Esophagus squamous epithelium (tissue), 5 donors: ENCODE measurements at regions not wholly inside any gene's neighbourhood (a gene's known extent, or its start where the extent isn't known, plus 50 kb on each side); places are given as distances from the start of the nearest gene placed in this dataset.
A peak's percentile ranks its signal among the peaks of the same experiment; 100 is the strongest.

Source experiments
- DNase-seq: peaks from one replicate; lab custom pipeline; 2025; lab: John Stamatoyannopoulos, UW
- H3K27ac ChIP-seq, 4 donors: fragments of 200-600 bp; sonication (generic); one replicate each; pipeline ENCODE4 v1.5.1; 2016 to 2019; ENCODE audit warnings: mild to moderate bottlenecking in 1 of 4
- H3K27me3 ChIP-seq, 4 donors: fragments of 200-600 bp; sonication (generic); 1 replicate in 3 of 4; 2 replicates in 1 of 4; pipeline versions ENCODE4 v1.5.1 to v1.6.0; 2017 to 2021; ENCODE audit warnings: antibody characterized with exemption in 1 of 4
- H3K36me3 ChIP-seq, 3 donors: fragments of 200-600 bp; sonication (generic); one replicate each; pipeline ENCODE4 v1.5.1; 2016 to 2019
- H3K4me1 ChIP-seq, 3 donors: fragments of 200-600 bp; sonication (generic); one replicate each; pipeline ENCODE4 v1.5.1; 2017 to 2019
- H3K4me3 ChIP-seq, 4 donors: fragments of 200-600 bp; sonication (generic); 1 replicate in 3 of 4; 2 replicates in 1 of 4; pipeline ENCODE4 v1.5.1; 2016 to 2019; ENCODE audit warnings: mild to moderate bottlenecking in 2 of 4, moderate library complexity in 1 of 4
- H3K9me3 ChIP-seq, 3 donors: fragments of 200-600 bp; sonication (generic); one replicate each; pipeline ENCODE4 v1.5.1; 2016 to 2019
- POLR2A ChIP-seq, 4 donors: fragments of 450-650 bp; IDR thresholded peaks; one replicate each; pipeline ENCODE4 v1.6.1; 2017; ENCODE audit warnings: antibody characterized with exemption in 4 of 4, mild to moderate bottlenecking in 4 of 4, moderate library complexity in 3 of 4
- WGBS, 2 donors: methylation state at CpG; one replicate each; pipeline ENCODE4 v1.1.5; 2018; 5-methylcytosine and 5-hydroxymethylcytosine counted together
- intact Hi-C: fragments of 100-400 bp; cut with DNase I; formaldehyde crosslinking; loops from one replicate; pipeline ENCODE4 v1.15.0; 2022
- TF ChIP-seq, protein P1 (sequence below), 6 experiments: fragments of 450-650 bp in 4 of 6; fragments of 200-600 bp in 2 of 6; sonication (generic) in 2 of 6; IDR thresholded peaks; one replicate each; pipeline ENCODE4 v1.5.1; 2016 to 2019; ENCODE audit warnings: antibody characterized with exemption in 6 of 6, mild to moderate bottlenecking in 4 of 6, moderate library complexity in 4 of 6
- donor health status: DM: yes; HTN: yes; CAD: no.

- no peak for TF ChIP-seq POLR2A (IDR thresholded peaks at IDR 0.05)
- TF ChIP-seq, protein P1, sequence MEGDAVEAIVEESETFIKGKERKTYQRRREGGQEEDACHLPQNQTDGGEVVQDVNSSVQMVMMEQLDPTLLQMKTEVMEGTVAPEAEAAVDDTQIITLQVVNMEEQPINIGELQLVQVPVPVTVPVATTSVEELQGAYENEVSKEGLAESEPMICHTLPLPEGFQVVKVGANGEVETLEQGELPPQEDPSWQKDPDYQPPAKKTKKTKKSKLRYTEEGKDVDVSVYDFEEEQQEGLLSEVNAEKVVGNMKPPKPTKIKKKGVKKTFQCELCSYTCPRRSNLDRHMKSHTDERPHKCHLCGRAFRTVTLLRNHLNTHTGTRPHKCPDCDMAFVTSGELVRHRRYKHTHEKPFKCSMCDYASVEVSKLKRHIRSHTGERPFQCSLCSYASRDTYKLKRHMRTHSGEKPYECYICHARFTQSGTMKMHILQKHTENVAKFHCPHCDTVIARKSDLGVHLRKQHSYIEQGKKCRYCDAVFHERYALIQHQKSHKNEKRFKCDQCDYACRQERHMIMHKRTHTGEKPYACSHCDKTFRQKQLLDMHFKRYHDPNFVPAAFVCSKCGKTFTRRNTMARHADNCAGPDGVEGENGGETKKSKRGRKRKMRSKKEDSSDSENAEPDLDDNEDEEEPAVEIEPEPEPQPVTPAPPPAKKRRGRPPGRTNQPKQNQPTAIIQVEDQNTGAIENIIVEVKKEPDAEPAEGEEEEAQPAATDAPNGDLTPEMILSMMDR (IDR thresholded peaks at IDR 0.05) = no peak
- Histone ChIP-seq H3K27ac (no peak overlapping the region), H3K9me3 (no peaks in the 10 kb centered on the region), H3K4me1 (peaks cover 0 to 4% (median 0%) of the 10 kb centered on the region in 3 donors), H3K4me3 (no peak overlapping the region), H3K27me3 (no peaks in the 10 kb centered on the region), H3K36me3 (no peaks in the 10 kb centered on the region)
- intact Hi-C loops = no loop called here
- WGBS, 2 donors = 70 to 76% methylated on average over 5 of the region's 5 CpGs
- no peak for DNase-seq
Measured at GRCh38 chr1:228960705-228961104, 225.4 kb downstream of the RHOU start.

DNA sequence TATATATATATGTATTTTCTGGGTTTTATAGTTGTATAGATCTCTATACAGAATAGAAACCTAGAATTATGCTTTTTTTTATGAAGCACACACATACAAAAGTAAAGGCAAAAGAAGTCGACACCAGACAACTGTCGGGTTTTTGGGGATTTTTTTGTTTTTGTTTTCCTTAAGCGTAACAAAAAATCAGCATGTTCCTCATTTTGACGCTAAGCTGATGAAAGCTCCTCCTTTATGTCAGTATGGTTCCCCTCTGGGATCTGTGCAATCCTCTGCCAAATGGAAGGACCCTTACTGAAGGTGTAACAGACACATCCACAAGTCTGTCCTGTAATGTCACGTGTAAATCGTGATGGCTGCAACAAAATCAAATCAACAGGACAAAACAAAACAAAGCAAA lies 226.2 kb downstream of the RHOU start:
- Histone ChIP-seq H3K27ac (no peak overlapping the region), H3K4me1 (peaks cover 0 to 4% (median 0%) of the 10 kb centered on the region in 3 donors), H3K4me3 (no peak overlapping the region), H3K9me3 (no peaks in the 10 kb centered on the region), H3K27me3 (no peaks in the 10 kb centered on the region), H3K36me3 (no peaks in the 10 kb centered on the region)
- intact Hi-C loops = no loop called here
- TF ChIP-seq, protein P1 (IDR thresholded peaks at IDR 0.05) = no peak
- no peak for TF ChIP-seq POLR2A (IDR thresholded peaks at IDR 0.05)
- DNase-seq = no peak
- WGBS, 2 donors = 83 to 92% methylated on average over 6 of the region's 6 CpGs

- no peaks in the 10 kb centered on the region for H3K27me3 ChIP-seq
- 56 to 88% methylated on average over 2 of the region's 2 CpGs for WGBS, 2 donors
- DNase-seq = no peak
- no peaks in the 10 kb centered on the region for H3K9me3 ChIP-seq
- H3K36me3 ChIP-seq = no peaks in the 10 kb centered on the region
- peaks cover 0 to 4% (median 0%) of the 10 kb centered on the region in 3 donors for H3K4me1 ChIP-seq
- intact Hi-C loops = no loop called here
- TF ChIP-seq, protein P1 (IDR thresholded peaks at IDR 0.05) = no peak
- TF ChIP-seq POLR2A (IDR thresholded peaks at IDR 0.05) = no peak
- no peak overlapping the region for H3K4me3 ChIP-seq
- peak overlapping the region in 3 of 4 donors; percentile 47 to 75 (median 50) for H3K27ac ChIP-seq
Measured at GRCh38 chr1:228963795-228964177, 228.5 kb downstream of the RHOU start.

GRCh38 chr1:228964178-228965089 lies 229.2 kb downstream of the RHOU start:
- intact Hi-C loops = no loop called here
- Histone ChIP-seq H3K4me3 (no peak overlapping the region), H3K27ac (peak overlapping the region in 3 of 4 donors; percentile 47 to 75 (median 50)), H3K4me1 (peaks cover 0 to 4% (median 0%) of the 10 kb centered on the region in 3 donors), H3K36me3 (no peaks in the 10 kb centered on the region), H3K9me3 (no peaks in the 10 kb centered on the region), H3K27me3 (no peaks in the 10 kb centered on the region)
- 64 to 73% methylated on average over 11 of the region's 12 CpGs for WGBS, 2 donors
- no peak for TF ChIP-seq POLR2A (IDR thresholded peaks at IDR 0.05)
- DNase-seq = no peak

GRCh38 chr1:228968891-228969606 lies 233.8 kb downstream of the RHOU start:
- H3K4me1 ChIP-seq = no peaks in the 10 kb centered on the region
- no peak for TF ChIP-seq POLR2A (IDR thresholded peaks at IDR 0.05)
- TF ChIP-seq, protein P1 (IDR thresholded peaks at IDR 0.05) = no peak
- DNase-seq = no peak
- no peak overlapping the region for H3K27ac ChIP-seq
- WGBS, 2 donors = 79 to 80% methylated on average over 13 to 15 of the region's 15 CpGs
- no peak overlapping the region for H3K4me3 ChIP-seq
- no peaks in the 10 kb centered on the region for H3K36me3 ChIP-seq
- no peaks in the 10 kb centered on the region for H3K9me3 ChIP-seq
- intact Hi-C loops = no loop called here
- H3K27me3 ChIP-seq = no peaks in the 10 kb centered on the region
